ENCODE measurements at regions not wholly inside any gene's neighbourhood (a gene's known extent, or its start where the extent isn't known, plus 50 kb on each side); places are given as distances from the start of the nearest gene placed in this dataset.

DNA sequence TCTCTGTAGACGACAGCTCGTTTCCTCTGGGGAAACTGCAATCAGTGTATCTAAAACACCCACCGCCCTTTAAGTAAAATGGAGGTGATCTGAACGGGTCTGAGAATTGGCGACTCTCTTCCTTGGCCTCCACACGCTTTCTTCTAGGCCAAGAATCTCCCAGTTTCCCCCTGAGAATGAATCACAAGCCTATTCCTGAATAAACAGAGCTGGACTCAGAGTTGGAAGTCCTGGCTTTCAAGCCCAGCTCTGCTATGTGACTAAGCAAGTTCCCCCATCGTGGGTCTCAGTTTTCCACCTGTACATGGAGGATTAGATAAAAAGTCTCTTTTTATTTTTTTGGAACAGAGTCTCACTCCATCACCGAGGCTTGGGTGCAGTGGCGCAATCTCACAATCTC, 200.4 kb downstream of the MN1 start:
- TF ChIP-seq, protein P1, sequence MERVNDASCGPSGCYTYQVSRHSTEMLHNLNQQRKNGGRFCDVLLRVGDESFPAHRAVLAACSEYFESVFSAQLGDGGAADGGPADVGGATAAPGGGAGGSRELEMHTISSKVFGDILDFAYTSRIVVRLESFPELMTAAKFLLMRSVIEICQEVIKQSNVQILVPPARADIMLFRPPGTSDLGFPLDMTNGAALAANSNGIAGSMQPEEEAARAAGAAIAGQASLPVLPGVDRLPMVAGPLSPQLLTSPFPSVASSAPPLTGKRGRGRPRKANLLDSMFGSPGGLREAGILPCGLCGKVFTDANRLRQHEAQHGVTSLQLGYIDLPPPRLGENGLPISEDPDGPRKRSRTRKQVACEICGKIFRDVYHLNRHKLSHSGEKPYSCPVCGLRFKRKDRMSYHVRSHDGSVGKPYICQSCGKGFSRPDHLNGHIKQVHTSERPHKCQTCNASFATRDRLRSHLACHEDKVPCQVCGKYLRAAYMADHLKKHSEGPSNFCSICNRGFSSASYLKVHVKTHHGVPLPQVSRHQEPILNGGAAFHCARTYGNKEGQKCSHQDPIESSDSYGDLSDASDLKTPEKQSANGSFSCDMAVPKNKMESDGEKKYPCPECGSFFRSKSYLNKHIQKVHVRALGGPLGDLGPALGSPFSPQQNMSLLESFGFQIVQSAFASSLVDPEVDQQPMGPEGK (CRISPR knock-in tag; IDR thresholded peaks at IDR 0.05; ENCODE audit: borderline replicate concordance), result no peak
- TF ChIP-seq RARB (CRISPR knock-in tag; IDR thresholded peaks at IDR 0.05), result no peak
- TF ChIP-seq OSR1 (CRISPR knock-in tag; IDR thresholded peaks at IDR 0.05), result no peak
- no peak for TF ChIP-seq ISL1 (CRISPR knock-in tag; IDR thresholded peaks at IDR 0.05)
- TF ChIP-seq, protein P2, sequence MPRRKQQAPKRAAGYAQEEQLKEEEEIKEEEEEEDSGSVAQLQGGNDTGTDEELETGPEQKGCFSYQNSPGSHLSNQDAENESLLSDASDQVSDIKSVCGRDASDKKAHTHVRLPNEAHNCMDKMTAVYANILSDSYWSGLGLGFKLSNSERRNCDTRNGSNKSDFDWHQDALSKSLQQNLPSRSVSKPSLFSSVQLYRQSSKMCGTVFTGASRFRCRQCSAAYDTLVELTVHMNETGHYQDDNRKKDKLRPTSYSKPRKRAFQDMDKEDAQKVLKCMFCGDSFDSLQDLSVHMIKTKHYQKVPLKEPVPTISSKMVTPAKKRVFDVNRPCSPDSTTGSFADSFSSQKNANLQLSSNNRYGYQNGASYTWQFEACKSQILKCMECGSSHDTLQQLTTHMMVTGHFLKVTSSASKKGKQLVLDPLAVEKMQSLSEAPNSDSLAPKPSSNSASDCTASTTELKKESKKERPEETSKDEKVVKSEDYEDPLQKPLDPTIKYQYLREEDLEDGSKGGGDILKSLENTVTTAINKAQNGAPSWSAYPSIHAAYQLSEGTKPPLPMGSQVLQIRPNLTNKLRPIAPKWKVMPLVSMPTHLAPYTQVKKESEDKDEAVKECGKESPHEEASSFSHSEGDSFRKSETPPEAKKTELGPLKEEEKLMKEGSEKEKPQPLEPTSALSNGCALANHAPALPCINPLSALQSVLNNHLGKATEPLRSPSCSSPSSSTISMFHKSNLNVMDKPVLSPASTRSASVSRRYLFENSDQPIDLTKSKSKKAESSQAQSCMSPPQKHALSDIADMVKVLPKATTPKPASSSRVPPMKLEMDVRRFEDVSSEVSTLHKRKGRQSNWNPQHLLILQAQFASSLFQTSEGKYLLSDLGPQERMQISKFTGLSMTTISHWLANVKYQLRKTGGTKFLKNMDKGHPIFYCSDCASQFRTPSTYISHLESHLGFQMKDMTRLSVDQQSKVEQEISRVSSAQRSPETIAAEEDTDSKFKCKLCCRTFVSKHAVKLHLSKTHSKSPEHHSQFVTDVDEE (CRISPR knock-in tag; IDR thresholded peaks at IDR 0.05), result no peak
- no peak for TF ChIP-seq TCF4 (CRISPR knock-in tag; IDR thresholded peaks at IDR 0.05; ENCODE audit: borderline replicate concordance)
- TF ChIP-seq ARNTL (CRISPR knock-in tag; IDR thresholded peaks at IDR 0.05; ENCODE audit: borderline replicate concordance, low read depth), result no peak
- TF ChIP-seq ZC3H10 (CRISPR knock-in tag; IDR thresholded peaks at IDR 0.05), result no peak
- TF ChIP-seq TOX (CRISPR knock-in tag; IDR thresholded peaks at IDR 0.05; ENCODE audit: borderline replicate concordance), result no peak
- no peak for TF ChIP-seq ZNF565 (CRISPR knock-in tag; conservative IDR thresholded peaks at IDR 0.05; ENCODE audit: low read depth)
- no peak for TF ChIP-seq ZFP3 (CRISPR knock-in tag; IDR thresholded peaks at IDR 0.05)
